GM21529 (cell line): ENCODE measurements at regions not wholly inside any gene's neighbourhood (a gene's known extent, or its start where the extent isn't known, plus 50 kb on each side); places are given as distances from the start of the nearest gene placed in this dataset.
"Not testable (repeated sequence)": the region's sequence is repeated elsewhere in the genome, so short reads cannot be mapped to it uniquely, and the experiment has no call there.

Source experiments
- ATAC-seq: cut with Tn5 transposase; IDR thresholded peaks from one replicate; pipeline ENCODE4 v1.9.1; 2021; ENCODE audit not compliant: unreplicated experiment

DNA sequence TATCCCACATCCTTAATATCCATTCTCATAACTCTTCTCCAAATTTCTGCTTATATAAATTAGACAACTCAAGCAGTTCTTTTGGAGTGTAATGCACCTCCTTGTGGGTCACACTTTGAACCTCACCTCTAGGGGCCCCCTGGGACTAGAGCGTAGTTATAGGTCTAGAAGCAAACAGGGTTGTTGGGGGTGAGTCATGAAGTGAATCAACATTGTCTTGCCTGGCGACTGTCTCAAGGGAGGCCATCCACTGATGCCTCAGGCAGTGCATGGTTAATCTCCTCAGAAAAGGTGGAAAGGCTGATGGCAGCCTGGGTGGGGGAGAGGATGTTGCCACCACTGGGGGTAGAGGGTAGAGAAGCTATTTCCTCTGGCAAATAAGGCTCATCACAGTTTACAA is 129.1 kb downstream of the TNFRSF21 start:
- no peak for ATAC-seq

DNA sequence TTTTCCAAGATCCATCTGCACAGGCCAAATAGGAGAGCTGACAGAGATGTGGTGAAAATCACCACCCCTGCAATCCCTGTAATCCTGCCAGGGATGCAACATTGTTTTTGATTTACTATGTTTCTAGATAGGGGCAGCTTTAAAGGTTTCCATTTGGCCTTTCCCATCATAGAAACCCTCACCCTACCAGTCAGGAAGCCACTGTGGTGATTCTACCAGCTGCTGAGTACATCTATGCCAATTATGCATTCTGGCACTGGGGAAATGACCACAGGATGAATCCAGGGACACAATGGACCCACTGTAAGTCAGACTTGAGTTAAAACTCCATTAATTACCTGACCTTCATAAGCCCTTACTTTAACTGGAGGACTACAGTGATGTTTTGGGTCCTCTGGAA is 130.4 kb downstream of the TNFRSF21 start:
- no peak for ATAC-seq

DNA sequence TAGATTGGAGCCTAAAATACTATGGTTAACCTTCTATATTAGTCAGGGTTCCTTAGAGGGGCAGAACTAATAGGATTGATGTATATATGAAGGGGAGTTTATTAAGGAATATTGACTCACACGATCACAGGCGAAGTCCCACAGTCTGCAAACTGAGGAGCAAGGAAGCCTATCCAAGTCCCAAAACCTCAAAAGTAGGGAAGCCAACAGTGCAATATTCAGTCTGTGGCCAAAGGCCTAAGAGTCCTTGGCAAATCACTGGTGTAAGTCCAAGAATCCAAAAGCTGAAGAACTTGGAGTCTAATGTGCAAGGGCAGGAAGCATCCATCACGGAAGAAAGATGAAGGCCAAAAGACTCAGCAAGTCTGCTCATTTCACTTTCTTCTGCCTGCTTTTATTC is 133.5 kb upstream of the ADGRF1 start:
- no peak for ATAC-seq

DNA sequence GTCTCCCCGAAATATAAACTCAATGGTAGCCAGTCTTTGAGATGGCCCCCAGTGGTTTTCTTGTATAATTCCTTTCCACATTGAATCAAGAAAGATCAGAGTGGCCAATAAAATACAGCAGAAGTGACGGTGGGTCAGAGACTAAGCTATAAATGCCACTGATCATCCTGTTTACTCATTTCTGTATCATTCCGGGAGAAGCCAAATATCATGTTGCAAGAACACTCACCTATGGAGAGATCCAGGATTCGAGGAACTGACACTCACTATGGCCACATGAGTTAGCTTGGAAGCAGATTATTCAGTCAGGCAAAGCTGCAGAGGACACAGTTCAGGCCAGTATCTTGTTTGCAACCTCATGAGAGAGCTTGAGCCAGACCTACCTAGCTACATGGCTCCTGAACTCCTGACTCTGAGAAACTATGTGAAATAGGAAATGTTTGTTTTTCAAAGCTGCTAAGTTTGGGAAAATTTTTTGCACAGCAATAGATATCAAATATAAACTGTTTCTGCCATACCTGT is 132.4 kb upstream of the ADGRF1 start:
- ATAC-seq, result no peak

DNA sequence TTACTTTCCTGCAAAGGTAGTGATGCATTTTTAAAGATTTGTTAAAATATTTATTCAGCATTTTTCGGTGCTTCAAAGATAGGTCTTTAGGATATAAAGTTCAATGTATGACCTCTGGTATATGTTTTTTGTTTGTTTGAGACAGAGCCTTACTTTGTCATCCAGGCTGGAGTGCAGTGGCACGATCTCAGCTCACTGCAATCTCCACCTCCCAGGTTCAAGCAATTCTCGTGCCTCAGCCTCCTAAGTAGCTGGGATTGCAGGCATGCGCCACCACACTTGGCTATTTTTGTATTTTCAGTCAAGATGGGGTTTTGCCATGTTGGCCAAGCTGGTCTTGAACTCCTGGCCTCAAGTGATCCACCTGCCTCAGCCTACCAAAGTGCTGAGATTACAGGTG is 131.9 kb upstream of the ADGRF1 start:
- ATAC-seq, result not testable (repeated sequence)

DNA sequence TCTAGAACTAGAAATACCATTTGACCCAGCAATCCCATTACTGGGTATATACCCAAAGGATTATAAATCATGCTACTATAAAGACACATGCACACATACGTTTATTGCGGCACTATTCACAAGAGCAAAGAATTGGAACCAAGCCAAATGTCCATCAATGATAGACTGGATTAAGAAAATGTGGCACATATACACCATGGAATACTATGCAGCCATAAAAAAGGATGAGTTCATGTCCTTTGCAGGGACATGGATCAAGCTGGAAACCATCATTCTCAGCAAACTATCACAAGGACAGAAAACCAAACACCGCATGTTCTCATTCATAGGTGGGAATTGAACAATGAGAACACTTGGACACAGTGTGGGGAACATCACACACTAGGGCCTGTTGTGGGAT is 131.0 kb upstream of the ADGRF1 start:
- not testable (repeated sequence) for ATAC-seq

DNA sequence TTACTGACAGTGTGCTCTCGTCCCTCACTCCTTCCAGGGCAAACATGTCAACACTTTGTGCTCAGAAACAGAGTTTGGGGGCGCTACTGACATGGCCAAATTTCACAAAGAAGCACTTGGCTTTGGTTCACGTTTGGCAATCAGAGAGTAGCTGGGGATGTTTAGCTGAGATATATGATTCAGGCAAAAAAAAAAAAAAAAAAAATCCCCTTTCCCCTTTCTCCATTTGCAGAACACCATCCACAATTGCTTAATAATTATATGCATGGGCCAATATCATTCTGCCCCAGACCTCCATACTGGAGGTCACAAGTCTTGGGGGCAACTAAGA is 128.4 kb upstream of the ADGRF1 start:
- ATAC-seq, result no peak

DNA sequence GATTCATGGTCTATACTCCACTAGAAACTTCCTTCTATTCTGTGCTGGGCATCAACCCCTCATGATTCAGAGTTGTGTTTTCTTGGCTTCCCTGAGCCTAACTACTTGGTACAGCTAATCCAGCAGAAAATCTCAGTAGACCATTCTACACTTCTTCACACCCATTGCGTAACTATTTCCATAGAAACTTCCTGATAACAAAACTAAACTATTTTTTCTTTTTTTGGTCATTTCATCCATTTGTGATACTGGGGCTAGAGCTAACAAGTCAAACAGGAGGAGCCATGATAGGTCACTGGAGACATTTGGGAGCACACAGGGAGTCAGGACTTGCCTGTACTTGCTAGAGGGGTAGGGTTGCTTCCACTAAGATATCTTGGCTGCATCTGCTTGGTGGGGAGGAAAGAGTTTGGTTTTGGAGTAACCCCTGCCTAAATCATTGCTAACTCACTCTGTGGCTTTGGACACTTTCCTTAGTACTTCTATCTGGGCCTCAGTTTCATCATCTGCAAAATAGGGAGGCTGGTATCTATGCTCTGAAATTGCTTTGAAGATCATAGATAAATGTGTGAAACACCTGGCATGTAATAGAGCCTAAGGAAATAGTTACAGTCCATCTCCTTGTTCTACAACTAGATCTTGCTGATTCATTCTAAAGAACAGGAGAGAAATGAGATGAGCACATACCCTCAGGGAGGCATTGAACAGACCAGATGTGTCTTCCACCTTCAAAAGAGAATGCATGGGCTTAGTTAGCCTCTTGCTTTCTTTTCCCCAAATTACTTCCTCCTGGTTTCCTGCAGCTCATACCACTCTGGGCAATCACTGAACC is 127.9 kb upstream of the ADGRF1 start:
- no peak for ATAC-seq

DNA sequence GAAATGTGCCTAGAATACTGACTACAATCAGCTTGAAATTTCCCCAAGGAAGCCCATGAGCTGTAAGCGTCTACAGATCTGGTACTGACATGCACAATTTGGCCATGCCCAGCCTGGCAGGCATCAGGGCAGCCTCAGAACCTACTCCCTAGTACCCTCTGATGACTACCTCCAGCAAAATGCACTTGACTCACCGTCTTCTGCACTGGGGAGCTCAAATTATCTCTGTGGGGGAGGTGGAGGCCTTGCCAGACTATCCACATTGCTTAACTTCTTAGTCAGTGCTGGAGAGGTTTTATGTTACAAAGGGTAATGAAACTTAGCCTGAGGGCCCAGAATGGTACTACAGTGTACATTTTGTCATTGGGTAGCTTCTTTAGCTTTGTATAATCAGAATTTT is 126.0 kb upstream of the ADGRF1 start:
- ATAC-seq, result no peak

DNA sequence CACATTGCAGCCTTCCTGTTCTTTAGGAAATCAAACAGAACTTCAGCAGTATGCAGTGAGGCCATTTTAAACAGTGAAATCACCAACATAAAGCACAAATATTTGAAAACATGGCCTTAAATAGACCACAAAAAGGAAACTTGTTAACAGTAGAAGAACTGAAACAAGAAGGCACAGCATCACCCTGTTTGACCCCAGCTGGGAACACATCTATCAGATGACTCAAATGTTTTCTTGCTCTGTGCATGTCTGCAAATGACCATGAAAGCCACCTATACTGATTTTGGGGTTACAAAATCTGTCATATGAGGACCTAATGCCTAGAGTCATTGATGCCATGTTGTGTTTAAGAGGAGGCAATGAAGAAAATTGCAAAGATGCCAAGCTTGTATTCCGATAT is 123.8 kb upstream of the ADGRF1 start:
- ATAC-seq, result peak; percentile 84

DNA sequence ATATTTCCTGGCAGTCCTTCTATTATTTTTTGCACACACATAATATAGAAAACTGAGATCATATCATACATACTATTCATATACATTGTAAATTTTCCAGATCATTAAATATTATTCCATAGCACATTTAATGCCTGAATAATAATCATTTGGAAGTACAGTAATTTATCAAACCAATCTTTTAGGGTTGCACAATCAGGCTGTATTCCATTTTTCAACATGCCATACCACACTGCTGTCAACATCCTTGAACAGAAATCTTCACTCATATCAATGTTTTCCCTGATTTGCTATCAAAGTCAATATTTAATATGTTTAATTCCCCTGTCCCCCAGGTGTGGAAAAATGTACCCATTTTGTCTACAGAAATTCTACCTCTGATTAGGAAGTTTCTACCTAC is 122.7 kb upstream of the ADGRF1 start:
- no peak for ATAC-seq

DNA sequence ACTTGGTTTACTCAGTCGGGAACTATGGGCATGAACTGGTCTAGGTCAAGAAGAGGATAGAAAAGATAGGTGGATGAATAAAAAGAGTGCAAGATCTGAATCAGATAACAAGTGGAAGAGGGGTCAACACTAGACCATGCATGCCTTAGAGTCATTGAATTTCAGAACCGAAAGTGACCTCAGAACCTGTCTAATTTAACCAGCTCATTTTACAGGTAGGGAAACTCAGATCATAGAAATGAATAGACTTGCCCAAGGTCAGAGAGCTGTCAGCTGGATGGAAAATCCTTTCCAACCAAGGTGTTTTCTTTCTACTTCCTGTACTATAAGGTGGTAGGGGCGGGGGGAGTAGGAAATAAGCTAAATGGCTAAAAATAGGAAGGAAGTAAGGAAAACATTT is 121.4 kb upstream of the ADGRF1 start:
- ATAC-seq, result no peak

DNA sequence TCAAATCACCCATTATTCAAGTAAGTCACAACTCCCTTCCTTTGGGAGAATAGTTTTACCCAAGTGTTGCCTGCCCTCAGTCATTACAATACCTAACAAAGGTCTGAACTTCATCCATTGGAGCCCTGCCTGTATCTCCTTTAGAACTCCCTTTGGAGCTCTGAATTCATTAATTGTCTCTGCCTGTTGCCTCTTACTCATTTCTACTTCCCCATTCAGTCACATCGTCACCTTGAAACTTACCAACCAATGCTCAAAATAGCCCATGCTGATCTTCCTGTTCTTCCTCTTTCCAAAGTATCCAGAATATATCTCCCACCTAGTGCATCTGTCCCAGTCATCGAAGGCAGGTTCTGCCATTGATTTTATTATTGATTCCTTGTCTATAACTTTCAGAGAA is 120.7 kb upstream of the ADGRF1 start:
- peak; percentile 48 for ATAC-seq

DNA sequence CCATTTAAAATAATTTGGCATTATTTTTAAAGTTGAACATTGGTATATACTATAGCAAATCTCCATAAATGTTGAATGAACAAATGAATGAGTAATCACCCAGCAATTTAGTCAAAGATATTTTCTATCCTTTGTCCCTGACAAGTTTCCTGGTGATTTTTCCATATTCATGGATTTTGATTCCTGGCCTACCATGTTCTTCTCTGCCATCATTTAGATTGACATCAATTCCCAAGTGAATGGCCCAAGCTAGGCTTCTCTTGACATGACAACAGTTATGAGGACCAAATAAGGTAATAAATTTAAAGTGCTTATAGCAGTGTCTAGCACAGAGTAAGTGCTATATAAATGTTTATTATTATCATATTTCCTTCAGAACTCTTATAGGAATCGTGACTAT is 120.1 kb upstream of the ADGRF1 start:
- no peak for ATAC-seq

DNA sequence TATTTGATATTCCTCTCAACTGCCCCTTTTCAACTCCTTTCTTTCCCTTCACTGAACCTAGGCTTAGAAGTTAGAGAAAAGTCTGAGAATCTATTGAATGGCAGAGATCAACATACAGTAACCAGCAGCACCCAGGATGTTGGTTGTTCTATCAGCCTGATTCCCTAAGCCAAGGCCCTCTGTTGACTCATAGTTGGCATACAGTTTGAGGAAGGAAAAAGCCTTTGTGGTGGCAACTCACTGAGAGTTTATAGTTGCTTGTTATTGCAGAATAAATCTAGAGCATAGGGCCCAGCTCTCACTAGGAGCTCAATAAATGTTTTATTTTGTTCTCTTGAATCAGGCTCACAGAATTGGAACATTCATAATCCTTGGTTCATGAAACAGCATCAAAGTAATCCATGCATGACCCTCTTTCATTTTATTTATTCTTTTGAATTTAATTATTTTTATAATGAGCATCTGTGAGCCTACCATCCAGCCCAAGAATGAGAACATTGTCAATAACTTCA is 119.1 kb upstream of the ADGRF1 start:
- ATAC-seq, result no peak

DNA sequence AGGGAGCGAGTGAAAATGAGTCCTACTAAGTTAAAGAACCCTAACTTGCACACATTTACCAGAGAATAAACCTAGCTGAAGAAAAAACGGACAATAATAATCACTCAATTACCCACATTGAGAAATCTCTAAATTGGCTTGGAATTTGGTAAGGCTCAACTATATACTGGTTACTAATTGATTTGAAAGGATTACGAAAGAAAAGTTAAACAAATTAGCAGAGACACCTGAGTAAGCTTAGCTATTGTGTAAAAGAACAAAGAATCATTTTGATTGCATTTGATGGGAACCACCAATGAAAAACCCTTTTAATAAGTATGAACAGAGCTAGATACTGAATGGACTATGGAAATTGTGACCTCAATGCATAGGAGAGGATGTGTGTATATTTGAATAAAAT is 118.6 kb upstream of the ADGRF1 start:
- ATAC-seq, result no peak

DNA sequence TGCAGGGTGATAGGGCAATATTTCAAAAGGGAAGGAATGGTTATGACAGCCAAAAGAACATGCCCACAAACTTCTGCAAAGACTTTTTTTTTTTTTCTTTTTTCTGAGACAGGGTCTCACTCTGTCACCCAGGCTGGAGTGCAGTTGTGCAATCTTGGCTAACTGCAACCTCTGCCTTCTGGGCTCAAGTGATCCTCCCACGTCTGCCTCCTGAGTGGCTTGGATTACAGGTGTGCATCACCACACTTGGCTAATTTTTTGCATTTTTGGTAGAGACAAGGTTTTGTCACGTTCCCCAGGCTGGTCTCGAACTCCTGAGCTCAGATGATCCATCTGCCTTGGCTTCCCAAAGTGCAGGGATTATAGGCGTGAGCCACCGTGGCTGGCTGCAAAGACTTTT is 117.6 kb upstream of the ADGRF1 start:
- no peak for ATAC-seq

DNA sequence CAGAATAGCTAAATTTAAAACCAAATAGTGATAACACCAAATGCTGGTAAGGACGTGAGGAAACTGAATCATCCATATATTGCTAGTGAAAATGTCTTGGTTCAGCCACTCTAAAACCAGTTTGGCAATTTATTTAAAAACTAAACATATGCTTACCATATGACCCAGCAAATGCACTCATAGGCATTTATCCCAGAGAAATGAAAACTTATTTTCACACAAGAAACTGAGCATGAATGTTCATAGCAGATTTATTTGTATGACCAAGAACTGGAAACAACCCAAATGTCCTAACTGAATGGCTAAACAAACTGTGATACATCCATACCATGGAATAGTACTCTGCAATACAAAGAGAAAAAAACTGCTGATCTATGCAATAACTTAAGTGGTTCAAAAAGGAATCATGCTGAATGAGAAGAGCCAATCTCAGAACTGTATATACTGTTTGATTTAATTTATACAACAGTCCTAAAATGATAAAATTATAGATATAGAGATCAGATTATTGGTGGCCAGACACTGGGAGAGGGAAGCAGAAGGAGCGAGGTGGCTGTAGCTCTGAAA is 115.6 kb upstream of the ADGRF1 start:
- no peak for ATAC-seq

DNA sequence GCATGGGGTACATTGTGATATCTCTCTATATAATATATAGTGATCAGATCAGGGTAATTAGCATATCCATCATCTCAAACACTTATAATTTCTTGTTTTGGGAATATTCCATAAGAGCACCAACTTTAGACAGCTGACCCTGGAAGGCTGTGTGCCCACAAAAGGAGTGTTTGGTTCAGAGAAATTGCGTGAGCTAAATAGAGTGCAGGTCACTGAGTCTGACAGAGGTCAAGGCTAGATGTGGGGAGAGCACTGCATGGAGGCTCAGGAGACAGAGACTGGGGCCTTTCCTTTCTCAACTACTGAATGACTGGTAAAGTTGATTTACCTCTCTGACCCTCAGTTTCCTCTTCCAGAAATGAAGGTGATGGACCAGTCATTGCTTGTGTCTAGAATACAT is 114.9 kb upstream of the ADGRF1 start:
- ATAC-seq, result no peak

DNA sequence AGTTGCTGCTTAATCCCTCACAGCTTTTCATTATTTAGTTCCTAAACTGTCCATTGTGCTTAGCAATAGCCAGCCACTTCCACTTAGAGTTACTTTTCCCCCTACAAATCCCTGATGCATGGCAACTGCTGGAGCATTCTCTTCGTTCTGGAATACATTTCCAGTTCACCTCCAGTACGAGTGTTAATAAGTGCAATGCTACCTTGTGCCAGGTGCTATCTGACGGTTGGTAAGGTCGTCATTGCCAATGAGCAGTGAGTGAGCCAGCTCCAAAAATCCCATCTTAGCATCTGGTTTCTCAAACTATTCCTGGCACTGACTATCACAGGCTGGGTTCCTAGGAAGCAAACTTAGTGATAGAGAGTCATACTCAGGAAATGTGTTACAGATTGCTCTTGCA is 114.1 kb upstream of the ADGRF1 start:
- no peak for ATAC-seq

DNA sequence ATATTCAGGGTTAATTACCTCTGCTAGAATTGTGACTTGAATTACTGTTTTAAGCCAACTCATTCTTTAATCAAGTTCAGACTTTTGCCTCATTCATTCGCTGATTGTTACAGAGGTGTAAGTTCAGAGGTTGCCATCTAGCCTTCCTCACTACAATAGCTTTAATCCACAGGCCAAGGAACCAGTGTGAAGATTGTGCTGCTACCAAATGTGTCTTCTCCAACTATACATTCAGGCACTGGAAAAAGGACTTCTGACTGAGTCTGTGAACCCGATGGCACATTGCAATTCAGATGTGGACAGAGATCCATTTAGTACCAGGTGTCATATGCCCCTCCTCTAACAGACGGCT is 111.2 kb upstream of the ADGRF1 start:
- ATAC-seq, result no peak

DNA sequence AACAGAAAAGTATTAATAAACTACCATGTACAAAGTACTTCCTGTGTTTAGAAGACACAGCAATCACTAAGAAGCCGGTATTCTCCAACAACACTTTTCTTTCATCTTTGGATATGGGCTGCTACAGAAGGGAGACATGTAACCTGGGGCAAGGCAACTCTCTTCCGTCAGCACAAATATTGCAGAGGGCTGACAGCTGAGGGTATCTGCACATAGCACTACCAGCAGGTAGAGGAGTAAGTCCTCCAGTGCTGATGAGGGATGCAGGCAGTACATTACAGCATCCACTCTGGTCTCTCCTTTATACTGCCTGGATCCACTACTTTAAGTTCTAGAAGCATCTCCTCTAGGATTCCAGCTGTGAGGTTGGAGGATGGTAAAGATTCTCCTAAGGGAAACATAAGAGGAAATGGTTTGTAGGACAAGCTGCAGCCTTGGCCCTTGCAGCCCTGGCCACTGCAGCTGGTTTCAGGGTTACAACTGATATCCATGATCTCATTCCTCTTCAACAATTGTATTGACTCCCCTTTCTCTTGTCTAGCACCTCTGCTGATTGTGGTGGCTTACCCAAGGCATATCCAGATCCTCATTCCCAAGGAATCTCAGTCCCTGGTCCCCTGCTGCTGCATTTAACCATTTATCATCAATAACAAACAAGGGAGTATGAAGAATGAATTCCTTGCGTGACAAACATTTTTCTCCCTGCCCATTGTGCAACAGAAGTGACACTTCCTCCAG is 110.7 kb upstream of the ADGRF1 start:
- no peak for ATAC-seq
